GM21367 (cell line): ENCODE measurements at regions not wholly inside any gene's neighbourhood (a gene's known extent, or its start where the extent isn't known, plus 50 kb on each side); places are given as distances from the start of the nearest gene placed in this dataset.
"Not testable (repeated sequence)": the region's sequence is repeated elsewhere in the genome, so short reads cannot be mapped to it uniquely, and the experiment has no call there.

Source experiments
- ATAC-seq: cut with Tn5 transposase; IDR thresholded peaks from one replicate; pipeline ENCODE4 v1.9.1; 2021; ENCODE audit not compliant: unreplicated experiment

DNA sequence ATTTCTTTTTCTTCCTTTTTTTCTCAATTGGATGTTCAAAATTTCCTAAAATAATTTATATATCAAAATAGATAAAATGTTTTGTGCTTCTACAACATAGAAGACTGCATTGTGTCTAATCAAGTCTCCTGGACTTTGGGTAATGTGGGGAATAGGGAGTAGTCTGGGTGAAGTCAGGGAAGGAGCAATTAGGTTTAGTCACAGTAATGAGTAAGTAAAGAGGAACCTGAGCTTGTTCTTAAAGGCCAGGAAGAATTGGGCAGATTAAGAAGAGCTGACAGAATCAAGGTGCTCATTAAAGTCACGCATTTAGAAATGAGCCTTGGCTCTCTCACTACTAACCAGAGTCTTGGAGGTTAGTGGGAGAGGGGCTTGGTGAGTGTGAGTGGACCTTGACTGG, 233.3 kb upstream of the SSTR1 start:
- no peak for ATAC-seq

GRCh38 chr14:37977481-37977880, 230.2 kb upstream of the SSTR1 start:
- ATAC-seq: no peak

GRCh38 chr14:37985826-37986470, 221.8 kb upstream of the SSTR1 start:
- no peak for ATAC-seq

DNA sequence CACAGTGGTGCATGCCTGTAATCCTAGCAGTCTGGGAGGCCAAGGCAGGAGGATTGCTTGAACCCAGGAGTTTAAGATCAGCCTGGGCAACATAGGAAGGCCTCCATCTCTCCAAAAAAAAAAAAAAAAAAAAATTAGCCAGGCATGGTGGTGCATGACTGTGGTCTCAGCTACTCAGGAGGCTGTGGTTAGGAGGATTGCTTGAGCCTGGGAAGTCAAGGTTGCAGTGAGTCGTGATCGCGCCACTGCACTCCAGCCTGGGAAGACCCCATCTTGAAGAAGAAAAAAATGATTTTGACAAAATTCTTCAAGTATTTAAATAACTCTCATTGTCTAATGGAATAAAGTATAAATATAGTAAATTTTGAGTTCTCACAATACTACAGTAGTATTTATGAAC, 219.2 kb upstream of the SSTR1 start:
- ATAC-seq: no peak

- no peak for ATAC-seq
Measured at GRCh38 chr14:37991027-37991426, 216.7 kb upstream of the SSTR1 start.

- ATAC-seq: no peak
Measured at GRCh38 chr14:37992499-37992898, 215.2 kb upstream of the SSTR1 start.

DNA sequence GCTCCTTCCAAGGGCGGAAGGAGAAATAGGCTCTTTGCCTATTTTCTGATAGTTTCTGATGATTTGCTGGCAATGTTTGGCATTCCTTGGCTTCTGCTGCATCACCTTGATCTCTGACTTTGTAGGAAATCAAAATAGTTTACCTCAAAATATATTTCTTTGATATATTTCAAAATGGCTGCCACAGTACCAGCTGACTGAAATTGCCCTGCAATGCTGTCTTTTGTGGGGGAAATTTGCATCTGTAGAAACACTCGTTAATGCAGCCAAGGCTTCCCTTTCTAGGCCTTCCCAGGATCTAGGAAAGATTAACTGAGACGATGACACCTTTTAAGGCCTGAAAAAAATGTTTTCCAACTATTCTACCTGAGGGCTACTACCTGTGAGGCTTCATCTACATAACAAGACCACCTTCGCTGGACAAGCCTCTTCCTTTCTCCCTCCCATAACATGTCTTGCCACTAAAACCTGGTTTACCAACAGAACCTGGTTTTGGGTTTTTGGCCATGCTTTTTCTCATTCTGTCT, 212.8 kb upstream of the SSTR1 start:
- no peak for ATAC-seq

DNA sequence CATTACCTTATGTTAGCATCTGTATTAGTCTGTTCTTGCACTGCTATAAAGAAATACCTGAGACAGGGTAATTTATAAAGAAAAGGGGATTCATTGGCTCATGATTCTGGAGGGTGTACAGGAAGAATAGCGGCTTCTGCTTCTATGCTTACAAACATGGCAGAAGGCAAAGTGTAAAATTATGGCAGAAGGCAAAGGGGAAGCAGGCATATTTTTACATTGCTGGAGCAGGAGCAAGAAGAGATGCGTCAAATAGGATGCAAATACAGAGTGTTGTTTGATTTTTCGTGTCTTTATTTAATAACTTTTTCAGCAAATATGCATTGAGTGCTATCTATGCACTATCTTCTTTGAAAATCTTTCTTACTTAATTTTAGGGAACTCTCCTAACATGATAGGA, 210.7 kb upstream of the SSTR1 start:
- no peak for ATAC-seq

- ATAC-seq: no peak
Measured at GRCh38 chr14:38000340-38000739, 207.4 kb upstream of the SSTR1 start.

- ATAC-seq: no peak
Measured at GRCh38 chr14:38001501-38001900, 206.2 kb upstream of the SSTR1 start.

DNA sequence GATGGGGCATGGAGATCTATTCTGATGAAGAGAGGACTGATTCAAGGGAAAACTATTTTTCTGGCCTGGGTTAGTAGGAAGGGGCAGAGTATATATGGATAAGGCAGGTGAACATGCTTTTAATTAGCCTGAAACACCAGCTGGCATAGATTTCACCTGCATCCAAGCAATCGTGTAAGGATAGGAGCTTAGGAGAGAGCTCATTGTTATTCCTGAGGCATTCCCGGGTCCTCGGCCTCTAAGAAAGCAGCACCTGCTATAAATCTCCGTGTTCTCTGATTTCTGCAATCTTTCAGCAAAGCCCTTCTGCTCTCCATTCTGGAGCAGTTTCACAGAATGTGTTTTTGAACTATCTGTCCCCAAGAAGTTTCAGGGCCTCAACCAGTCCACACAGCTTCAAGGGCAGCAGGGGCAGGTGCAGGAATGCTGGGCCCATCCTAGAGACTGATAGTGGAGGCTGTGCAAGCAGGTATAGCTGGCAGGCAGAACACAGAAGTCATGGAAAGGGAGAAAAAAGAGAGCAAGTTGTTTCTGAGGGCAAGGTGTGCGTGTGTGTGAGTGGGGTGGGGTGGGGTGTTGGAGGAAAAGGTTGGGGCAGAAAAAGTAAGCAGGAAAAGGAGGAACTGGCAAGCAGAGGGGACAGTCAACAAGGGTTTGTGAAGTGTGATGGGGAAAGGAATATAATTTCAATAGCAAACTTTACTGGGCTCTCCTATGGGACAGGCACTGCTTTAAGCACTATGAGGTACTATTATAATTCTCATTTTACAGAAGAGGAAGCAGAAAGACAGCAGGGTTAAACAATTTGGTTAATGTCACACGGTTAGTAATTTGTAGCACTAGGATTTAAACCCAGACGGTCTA, 203.7 kb upstream of the SSTR1 start:
- no peak for ATAC-seq

DNA sequence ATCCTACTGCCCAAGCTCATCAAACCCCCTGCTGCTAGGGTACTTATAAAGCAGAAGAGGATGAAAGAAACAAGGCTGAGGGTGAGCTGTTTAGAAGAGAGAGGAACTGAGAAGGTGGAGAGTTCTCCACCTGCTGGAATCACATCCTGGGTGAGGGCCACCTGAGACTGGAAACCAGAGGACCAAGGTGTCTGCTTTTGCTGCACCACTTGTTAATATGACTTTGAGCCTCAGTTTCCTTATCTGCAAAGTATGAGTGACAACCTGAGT, 203.2 kb upstream of the SSTR1 start:
- no peak for ATAC-seq

DNA sequence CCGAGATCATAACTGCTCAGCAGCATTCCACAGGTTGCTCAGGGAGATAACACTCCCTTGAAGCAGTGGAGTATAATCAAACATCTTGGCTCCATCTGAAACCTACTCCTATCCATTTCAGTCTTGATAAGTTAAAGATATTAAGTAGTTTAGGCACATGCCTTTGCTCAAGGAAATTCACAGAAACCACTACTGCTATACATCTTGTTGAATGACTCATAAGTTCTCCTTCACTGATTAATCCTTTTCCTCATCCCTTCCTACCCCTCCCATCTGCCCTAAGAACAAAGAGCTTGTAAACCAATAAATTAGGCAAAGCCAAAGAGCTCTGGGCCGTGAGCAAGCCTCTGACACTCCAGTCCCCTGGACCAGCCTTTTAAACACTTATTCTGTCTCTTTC, 196.5 kb upstream of the SSTR1 start:
- not testable (repeated sequence) for ATAC-seq

DNA sequence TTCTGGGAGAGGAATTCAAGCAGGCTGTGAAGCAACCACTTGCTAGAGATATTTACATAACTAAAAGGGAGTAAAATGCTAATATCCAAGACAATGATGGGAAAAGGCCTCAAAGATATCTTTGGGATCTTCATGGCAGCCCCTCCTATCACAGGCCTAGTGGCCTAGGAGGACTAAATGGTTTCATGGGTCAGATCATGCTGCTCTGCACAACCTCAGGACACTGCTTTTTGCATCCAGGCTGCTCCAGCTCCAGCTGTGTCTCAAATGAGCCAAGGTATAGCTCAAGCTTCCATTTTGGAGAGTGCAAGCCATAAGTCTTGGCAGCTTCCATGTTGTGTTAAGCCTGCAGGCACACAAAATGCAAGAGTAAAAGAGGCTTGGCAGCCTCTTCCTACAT, 195.6 kb upstream of the SSTR1 start:
- ATAC-seq: no peak

GRCh38 chr14:38016497-38016896, 191.2 kb upstream of the SSTR1 start:
- no peak for ATAC-seq

GRCh38 chr14:38021861-38022260, 185.8 kb upstream of the SSTR1 start:
- no peak for ATAC-seq

DNA sequence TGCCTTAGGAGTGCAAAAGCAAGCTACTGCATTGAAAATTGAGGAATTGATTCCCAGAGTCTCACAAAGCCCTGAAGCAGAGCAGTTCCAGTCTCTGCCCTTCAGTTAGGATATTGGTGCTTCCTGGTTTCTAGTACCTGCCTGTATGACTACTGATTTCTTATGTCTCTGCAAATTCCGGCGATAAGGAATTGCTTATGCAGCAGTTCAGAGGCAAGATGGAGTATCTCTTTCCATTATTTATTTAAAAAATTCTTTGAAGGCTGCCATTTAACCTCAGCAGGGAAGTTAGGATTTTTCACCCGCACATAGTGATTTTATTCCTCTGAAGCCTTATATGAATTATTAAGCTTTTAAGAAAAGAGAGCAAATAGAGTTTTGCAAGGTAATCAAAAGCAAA, 184.9 kb upstream of the SSTR1 start:
- no peak for ATAC-seq

DNA sequence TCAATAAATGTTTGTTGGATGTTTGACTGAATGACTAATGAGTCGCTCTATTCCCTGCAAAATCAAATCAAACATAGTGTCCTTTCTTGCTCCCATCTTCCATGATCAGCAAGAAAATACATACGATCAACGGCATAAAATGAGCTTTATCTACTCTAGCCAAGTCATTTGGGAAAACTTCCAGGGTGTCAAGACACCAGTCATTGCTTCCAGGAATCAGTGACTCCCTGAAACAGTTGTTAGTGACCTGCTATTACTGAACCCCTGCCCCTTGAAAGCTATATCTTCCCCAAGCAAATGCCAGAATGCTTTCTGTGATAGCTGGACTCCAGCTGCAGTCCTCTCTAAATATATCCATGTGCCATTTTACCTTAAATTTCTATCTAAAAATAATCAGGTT, 169.5 kb upstream of the SSTR1 start:
- ATAC-seq: no peak

DNA sequence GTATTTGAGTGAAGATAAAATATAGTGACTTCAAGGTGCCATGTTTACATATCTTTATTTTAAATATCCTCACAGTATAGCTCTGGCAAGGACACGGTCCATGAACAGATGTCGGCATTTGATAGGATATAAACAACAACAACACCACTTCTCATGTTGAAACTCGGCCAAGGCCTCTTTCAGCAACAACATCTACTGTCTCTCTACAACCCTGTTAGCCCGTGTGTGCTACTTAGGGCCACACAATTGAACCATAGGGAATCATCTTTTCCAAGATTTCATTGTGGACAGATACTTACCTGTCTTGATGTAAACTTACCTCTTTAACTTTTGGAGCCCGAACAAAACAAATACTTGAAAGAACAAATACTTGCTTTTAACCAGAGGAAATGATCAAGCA, 168.7 kb upstream of the SSTR1 start:
- ATAC-seq: no peak

- ATAC-seq: no peak
Measured at GRCh38 chr14:38039496-38039895, 168.2 kb upstream of the SSTR1 start.

DNA sequence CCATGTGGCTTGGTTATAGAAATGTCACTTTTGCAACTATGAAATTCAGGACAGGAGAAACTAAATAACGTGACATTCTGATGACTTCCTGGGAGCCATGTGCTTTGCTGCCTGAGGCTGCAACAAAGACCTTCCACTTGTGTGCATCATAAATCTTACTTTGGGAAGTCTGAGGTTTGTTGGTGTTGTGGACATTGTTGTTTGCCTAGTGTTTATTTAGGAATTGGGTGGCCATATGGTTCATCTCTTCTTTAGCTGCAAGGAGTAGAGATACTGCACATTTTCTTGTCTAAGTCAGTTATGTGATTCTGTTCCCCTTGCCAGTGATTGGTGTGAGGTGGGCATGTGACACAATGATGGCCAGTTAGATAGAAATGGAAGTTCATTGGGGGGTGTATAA, 167.3 kb upstream of the SSTR1 start:
- ATAC-seq: no peak

GRCh38 chr14:38042322-38042721, 165.4 kb upstream of the SSTR1 start:
- no peak for ATAC-seq

DNA sequence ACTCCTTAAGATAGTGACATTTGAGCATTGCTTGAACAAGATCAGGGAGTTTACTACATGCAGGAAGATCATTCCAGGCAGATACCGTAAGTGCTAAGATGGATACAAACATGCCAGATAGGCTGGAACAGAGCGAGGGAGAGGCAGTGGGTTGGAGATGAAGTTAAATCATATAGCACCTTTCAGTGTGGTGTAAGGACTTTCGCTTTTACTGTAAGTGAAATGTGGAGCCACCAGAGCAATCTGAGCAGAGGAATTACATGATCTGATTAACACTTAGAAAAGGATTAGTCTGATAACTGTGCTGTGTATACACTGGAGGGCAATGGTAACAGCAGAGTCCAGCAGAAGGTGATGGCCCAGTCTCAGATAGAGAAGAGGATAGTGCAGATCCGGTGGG, 163.0 kb upstream of the SSTR1 start:
- no peak for ATAC-seq
